Endothelial cell of umbilical vein (primary cell): ENCODE measurements at regions not wholly inside any gene's neighbourhood (a gene's known extent, or its start where the extent isn't known, plus 50 kb on each side); places are given as distances from the start of the nearest gene placed in this dataset.

ENCODE experiments used
- CTCF ChIP-seq, 2 donors: IDR thresholded peaks; 1 replicate in 1 of 2; 2 replicates in 1 of 2; pipeline ENCODE4 v1.5.1; 2011; ENCODE audit warnings: low read length in 2 of 2, mild to moderate bottlenecking in 2 of 2, moderate library complexity in 2 of 2, control low read depth in 1 of 2, inconsistent platforms in 1 of 2, low read depth in 1 of 2; ENCODE audit not compliant: insufficient read depth in 1 of 2; ENCODE audit errors: extremely low read depth in 1 of 2
- MAX ChIP-seq: IDR thresholded peaks from 2 replicates; pipeline ENCODE4 v1.6.1; 2011; ENCODE audit not compliant: insufficient read depth, insufficient read length
- POLR2A ChIP-seq: IDR thresholded peaks from 2 replicates; pipeline ENCODE4 v1.6.1; 2012; ENCODE audit warnings: low read depth, mild to moderate bottlenecking, control low read depth, low read length
- POLR2AphosphoS5 ChIP-seq: IDR thresholded peaks from 2 replicates; pipeline ENCODE4 v1.6.1; 2012; ENCODE audit warnings: low read depth, mild to moderate bottlenecking, control low read depth, low read length, moderate library complexity; ENCODE audit not compliant: insufficient read depth

GRCh38 chr3:184467171-184467570 is 87.3 kb downstream of the CHRD start:
- TF ChIP-seq POLR2A (no peak), CTCF (IDR thresholded peaks at IDR 0.05; ENCODE audit: extremely low read depth in 1 of 2, insufficient read depth in 1 of 2, low read depth in 1 of 2, low read length in 2 of 2) (no peak), POLR2AphosphoS5 (no peak), MAX (no peak)
